Stimulated activated CD4-positive, alpha-beta T cell treated with anti-CD3 and anti-CD28 coated beads, Interleukin-2, amount 100 ng/mL, for 24 hours (primary cell): ENCODE measurements at regions not wholly inside any gene's neighbourhood (a gene's known extent, or its start where the extent isn't known, plus 50 kb on each side); places are given as distances from the start of the nearest gene placed in this dataset.

ENCODE experiments used
- DNase-seq, 2 donors: peaks; one replicate each; pipeline ENCODE4 v3.0.0-alpha.2; 2020

DNA sequence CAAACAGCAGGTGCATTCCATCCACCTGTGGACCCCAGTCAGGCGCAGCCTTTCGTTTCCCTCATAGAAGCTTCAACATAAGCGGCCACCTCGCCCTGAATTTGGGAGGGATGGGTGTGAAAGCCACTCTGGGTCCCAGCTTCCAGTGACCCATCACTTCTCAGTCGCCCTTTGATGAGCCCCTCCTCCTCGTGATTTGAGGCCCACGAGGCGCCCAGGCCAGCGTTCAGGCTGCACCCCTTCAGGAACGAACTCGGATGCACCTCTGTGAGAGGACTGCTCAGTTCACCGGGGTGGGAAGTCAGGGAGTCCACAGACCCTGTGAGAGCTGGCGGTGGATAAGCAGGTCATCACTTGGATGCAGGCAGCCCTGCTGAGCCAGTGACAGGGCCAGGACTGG is 1118.2 kb downstream of the BRD1 start:
- no peak for DNase-seq

DNA sequence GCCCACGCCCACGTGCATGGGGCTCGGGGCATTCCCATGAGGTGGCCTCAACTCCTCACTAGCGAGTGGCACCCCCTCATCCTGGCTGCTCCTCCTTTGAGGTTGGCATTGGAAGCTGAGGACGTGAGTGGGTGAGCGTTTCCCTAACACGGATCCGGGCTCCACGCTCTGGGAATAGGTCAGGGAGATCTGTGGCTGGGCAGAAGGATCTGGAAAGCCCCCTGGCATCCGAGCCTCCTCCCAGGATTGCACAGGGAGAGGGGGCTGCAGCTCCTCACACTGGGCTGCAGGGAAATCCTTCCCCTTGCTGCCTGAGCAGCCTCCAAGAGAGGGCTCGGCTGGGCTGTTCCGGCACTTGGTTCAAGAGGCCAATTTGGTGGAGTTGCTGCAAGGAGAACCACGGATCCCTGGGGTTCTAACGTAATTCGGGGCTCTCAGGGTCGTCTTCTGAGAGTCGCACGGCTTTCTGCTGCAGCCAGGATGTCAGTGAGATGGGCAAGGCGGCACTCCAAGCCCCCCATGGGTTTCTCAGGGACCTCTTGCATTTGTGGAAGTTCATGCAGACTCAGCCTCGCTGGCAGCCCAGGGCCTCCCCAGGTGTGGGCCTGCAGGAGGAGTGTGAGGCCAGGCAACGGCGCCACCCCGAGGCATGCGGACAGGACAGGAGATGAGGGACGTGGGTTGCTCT is 1119.0 kb downstream of the BRD1 start:
- DNase-seq: no peak

DNA sequence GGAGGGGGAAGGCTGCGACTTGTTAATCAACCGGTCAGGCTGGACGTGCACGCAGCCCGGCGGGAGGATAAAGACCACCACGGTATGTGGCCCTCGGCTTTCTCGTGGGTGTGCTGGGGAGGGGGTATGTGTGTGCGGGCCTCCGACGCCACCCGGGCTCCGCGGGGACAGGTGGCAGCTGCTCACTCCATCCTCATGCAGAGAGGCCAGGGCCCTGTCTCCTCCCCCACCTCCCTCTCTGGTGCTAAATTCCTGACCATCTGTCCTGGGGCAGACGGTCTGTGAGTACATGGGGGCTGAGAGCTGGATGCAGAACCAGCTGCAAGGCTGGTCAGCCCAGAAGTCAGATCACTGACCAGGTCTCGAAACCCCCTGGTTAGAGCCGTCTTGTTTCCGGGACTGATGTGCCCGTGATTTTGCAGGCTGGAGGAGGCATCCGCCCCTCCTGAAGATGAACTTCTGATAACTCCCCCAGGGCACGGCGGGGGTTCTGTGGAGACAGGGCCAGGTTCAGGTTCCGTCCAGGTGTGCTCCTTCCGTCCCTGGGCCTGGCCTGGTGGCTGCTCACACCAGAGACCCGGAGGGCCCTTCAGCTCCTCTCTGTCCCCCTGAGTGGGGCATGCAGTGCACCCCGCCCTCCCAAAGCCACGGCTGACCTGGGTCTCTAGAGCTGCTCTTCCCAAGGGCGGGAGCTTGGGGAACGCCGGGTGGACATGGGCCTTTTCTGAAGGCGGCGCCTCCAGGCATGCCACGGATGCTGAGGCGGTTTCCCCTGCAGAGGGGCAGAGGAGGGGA is 1119.7 kb downstream of the BRD1 start:
- no peak for DNase-seq

DNA sequence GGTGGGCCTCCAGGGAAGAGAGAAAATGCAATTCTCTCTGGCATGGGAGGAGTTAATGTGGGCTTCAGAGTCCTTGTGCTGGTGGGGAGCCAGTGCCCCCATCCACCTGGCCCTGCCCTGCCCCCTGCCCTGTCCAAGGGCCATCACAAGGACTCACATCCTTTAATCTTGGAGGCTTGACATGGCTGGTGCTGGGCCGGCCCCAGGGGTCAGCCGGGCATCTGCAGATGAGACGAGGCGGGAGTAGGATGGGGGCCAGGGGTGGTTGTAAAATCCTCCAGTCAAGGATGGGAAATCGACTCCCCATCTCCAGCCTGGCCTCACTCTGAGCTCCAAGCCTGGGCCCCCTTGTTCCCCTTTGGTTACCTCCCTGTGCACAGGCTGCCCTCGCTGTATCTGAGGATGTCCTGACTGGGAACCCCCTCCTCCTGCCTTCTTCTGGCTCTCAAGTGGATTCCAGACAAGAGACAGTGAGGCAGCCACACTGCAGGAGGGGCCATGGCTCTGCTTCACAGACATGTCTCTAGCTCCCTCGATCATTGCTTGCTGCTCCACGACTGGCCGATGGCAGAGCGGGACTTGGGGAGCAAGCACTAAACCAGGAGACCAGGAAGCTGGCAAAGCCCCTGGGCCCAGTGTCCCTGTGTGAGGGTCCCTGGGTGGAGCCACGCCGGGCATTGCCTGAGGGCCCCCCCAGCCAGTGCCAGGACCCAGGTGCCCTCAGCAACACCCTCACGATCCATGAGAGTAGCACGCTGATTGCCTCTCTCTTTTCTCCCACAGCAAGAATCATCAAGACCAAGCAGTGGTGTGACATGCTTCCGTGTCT is 1120.5 kb downstream of the BRD1 start:
- no peak for DNase-seq

DNA sequence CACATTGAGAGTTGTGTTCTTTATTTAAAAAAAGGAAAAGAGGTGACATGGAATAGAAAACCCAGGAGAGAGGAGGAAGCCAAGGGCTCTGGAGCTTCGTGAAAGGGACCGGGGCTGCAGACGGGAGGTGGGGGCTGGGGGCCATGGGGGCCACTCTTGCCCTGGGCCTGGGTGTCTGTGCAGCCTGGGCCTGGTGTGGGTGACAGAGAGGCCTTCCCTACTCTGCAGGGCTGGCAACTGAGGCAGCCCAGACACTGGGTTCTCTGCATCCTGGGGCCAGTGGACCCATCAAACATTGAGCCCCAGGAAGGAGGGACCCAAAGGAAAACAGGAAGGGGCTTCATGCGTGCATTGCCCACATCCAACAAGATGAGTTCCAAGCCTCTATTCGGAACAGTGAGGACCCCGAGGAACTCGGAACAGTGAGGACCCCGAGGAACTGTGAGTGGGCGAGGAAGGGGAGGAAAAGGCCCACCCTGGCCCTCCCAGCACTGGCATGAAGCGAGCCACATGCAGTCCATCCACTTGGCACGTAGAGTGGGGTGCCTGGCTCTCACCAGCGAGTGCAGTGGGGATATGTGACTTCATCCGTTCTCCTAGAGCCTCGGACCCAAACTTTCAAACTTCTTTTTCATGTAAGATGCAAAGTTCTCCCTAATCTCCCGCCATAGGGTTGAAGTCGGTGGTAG is 1121.6 kb downstream of the BRD1 start:
- no peak for DNase-seq

DNA sequence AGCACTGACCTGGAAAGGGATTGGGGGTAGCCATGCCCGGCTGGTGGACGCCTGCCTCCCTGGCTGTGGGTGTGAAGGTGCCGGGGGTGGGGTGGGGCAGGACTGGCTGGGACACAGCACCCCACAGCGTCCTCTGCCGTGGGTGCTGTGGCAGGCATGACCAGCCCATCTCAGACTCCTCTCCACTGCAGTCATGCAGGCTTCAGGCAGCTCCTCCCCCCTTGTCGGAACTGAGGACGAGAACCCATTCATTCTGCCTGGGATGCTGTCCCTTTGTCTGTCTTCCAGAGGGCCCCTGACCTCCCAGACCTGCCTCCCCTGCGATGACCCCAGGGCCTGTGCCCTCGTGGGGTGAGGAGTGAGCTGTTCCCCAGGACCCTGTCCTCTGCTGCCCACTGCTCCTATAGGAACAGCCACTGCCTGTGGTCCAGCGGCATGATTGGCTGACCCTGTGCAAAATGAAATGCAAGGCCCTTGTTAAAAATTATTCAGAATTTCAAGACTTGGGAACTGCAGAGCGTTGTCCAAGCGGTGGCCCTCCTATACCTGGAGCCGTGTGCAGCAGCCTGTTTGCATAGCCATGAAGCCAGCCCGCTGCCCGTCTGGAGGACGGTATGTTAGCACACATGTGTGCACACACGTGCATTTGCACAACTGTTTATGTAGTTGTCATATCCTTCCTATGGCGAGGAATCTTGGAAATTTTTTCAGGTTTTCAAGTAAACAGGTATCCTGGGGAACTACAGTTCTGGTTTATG is 1122.3 kb downstream of the BRD1 start:
- no peak for DNase-seq

DNA sequence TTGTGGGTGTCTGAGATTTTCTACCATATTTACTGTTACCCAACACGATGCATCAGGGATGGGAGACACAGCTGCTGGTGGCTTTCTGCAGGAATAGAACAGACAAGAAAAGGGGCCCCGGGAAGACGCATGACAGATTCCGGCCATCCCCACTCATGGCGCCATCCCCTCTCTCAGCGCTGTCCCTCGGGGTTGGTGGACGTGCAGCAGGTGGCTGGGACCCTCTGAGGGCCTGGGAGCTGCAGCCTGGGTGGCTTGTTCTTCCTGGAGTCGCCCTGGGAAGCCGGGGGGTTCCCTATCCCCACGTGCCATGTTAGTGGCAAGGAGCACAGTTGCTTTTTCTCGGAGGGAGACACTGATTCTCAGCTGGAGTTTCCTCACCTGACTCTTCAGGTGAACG is 1123.3 kb downstream of the BRD1 start:
- DNase-seq: no peak

DNA sequence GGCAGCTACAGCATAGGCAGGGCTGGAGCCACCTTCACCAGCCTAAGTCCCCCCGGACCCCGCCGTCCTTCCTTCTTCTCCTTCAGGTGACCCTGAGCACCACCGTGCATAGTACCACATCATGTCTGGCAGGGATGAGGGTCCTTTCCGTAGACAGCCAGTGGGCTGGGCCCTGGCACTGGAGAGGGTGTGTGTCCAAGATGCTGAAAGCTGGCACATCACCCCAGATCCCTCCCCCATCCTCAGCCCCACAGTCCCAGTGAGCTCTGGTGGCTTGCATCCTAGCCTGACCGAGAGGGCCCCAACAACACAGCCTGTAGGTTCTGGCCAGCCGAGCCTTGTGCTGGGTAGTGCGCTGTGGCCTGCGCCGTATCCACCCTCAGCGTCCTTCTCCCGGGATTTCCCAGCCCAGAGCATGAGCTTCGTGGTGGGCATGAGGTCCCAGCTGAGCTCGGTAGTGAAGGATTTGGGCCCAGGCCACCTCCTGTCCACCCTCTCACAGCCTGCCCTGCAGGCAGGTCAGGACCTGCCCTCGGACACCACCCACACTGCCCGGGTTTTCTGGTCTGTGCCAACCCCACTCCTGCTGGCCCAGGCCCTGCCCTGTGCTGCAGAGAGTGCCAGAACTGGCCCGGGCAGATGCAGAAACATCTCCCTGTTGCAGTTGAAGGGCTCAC is 1124.3 kb downstream of the BRD1 start:
- DNase-seq: no peak

DNA sequence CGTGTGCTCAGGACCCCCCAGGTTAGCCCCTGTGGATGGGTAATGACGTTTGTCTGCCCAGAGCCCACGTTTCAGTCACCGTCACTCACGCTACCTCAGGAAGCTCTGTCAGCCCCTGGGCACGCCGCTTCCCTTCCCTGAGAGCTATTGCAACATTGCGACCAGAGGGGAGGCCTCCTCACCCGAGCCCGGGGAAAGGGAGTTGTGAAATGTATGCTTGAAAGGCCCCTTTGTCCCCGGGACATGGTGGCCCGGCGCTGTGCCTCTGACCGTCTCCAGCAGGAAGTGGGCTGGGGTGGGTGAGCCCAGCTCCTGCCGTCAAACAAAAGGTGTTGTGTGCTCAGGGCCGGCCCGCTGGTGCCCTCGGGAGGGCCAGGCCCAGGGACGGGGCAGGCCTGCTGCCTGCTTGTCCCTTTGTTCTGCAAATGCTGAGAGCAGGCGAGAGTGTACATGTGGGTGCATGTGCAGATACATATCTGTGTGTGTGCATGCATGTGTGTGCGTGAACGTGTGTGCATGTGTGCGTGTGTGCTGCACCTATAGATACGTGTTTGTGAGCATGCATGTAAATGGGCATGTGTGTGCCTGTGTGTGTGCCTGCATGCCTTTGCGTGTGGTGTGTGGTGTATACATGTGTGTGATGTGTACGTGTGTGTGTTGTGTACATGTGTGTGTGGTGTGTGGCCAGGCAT is 1125.0 kb downstream of the BRD1 start:
- no peak for DNase-seq

DNA sequence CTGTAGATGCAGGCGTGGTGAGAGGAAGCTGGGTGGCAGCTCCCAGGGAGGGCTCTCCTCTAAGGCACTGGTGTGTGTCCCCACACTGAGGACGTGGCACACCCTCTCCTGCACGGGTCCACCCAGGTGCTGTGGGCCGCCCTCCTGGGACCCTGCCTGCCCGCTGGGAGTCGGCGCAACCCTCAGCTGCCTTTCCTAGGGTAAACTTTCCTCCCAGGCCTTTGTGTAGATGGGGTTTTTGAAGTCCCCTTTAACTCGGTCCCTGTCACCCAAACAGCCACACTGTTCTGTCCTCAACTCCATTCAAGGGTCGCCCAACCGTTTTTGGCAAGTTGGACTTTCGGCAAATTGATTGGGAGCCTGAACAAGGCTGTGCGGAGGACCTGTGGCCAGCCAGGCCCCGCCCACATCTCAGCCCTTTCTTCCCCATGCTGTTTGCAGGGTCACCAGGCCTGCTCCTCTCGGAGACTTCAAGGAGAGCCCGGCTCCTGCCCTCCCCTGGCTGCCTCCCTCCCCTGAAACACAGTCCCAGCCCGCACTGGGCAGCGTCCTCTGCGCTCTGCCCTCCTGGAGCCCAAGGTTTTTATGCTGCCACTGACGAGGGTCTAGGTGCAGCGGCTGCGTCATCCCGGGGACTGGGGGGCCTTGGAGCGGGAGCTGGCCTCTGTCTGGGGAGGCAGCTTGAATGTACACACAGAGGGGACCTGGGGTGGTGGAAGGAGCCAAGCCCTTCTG is 1126.2 kb downstream of the BRD1 start:
- no peak for DNase-seq

DNA sequence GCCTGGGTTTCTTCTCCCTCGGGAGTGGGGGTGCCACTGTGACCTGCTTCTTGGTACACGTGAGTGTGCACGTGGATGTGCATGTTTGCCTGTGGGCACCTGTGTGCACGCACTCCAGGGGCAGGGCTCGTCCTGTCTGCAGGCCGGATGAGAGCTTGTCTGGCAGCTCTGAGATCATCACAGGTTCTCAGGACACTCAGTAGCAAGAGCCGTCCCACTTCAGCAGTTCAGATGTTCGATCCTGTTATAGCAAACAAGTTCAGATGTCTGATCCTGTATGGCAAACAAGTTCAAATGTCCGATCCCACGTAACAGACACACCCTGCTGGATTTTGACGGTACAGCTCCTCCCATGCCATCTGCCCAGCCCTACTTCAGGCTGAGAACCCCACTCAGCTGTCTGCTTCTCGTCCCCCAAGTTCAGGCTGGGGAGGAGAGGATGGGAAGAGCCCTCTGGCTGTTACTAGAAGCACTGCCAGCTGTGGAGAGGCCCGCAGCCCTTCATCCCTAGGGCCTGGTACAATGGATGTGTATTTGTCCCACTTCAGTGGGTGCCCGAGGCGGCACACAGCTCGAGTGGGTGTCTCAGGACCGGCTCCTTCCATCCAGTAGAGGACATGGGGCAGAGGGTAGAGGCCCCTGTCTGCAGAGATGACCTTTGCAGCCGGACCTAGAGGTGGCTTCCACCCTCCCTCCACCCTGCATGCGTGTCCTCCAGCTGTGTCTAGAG is 1126.9 kb downstream of the BRD1 start:
- DNase-seq: no peak

DNA sequence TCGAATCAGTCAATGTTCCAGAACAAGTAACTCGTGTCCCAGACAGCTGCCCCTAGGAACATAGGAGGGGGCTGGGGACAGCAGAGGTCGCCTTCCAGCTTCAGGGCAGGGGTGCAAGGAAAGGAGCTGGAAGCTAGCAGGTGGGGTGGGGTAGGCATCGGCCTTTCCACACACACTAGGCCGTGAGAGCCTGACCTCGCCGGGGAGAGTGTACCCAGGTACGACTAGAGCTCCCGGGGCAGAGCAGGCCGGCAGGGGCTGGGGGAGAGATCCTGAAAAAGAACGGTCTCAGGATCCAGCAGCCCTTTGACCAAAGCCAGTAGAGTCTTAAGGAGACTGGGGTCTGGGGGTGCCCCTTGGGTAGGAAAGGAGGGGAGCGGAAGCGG is 1127.5 kb downstream of the BRD1 start:
- DNase-seq: no peak

DNA sequence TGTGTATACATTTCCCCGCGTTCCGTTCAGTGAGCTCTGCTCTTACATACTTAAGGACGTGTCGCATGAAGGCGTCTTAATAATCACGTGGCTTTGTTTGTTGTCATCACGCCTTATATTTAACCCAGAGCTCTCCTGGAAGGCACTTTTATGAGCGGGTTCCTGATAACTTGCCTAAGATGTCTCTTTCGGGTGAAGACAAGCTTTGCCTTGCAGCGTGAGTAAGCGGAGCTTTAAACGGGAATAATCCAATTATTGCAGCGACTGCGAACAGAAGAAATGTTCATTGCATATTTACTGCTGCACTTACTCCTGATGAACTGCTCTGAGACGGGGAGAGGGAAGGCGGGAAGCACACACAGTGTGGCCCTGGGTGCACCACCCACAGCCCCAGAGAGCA is 1128.2 kb downstream of the BRD1 start:
- no peak for DNase-seq

DNA sequence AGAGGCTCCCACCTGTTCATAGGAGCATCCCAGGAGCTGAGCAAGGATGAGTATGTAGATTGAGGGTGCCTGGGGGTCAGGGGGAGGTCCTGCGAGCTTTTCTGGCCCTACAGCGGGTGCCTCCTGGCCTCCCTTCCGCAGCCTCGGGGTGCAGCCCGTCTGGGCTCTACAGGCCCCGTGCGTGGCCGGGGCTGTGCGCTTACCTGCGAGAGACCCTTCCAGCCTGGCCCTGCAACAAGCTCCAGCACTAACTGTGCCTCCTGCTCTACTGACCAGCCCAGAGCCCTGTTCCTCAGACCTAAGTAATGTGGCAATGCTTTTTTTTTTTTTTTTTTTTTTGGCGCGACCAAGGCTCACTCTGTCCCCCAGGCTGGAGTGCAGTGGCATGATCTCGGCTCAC is 1129.1 kb downstream of the BRD1 start:
- no peak for DNase-seq

DNA sequence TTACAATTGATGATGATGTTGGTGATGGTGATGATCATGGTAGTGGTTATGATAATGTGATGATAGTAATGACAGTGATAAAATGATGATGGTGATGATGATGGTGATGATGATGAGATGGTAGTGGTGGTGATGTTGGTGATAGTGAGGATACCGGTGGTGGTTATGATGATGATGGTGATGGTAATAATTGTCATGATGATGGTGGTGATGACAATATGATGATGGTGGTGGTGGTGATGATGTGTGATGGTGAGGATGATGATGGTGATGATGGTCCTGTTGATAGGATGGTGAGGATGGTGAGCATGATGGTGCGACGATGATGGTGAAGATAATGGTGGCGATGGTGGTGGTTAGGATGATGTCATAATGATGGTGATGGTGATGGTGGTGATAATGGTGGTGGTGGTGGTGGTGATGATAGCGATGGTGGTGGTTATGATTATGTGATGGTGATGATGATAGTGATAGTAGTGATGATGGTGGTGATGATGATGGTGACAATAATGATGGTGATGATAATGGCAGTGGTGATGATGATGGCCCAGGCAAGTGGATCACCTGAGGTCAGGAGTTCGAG is 1129.9 kb downstream of the BRD1 start:
- DNase-seq: no peak

DNA sequence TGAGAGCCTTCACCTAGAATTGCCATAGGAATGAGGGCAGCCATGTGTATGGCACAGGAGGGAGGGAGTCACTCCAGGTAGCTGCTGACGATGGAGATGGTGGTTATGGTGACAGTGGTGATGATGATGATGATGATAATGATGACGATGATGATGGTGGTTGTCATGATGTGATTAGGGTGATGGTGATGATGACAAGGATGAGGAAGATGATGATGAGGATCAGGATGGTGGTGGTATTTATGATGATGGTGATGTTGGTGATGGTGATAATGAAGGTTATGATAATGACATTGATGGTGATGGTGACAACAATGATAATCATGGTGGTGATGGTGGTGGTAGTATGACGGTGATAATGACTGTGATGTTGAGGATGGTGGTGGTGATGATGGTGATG is 1130.5 kb downstream of the BRD1 start:
- no peak for DNase-seq

DNA sequence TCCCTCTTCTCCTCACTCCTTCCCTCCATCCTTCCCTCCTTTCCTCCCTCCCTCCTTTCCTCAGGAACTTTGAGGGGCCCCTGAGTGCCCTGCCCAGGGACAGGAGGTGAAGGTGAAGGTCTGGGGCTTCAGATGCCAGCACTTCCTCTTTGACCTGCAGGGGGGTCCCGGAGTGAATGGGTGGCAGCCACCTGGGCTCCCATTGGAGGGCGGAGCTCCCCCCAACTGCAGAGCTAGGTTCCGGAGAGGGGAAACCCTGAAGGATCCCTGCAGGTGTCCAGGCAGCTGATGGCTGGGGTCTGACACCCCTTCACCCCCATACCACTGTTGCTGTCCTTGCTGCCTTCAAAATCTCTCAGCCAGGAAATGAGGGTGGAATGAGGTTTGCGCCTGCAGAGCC is 1131.3 kb downstream of the BRD1 start:
- no peak for DNase-seq

DNA sequence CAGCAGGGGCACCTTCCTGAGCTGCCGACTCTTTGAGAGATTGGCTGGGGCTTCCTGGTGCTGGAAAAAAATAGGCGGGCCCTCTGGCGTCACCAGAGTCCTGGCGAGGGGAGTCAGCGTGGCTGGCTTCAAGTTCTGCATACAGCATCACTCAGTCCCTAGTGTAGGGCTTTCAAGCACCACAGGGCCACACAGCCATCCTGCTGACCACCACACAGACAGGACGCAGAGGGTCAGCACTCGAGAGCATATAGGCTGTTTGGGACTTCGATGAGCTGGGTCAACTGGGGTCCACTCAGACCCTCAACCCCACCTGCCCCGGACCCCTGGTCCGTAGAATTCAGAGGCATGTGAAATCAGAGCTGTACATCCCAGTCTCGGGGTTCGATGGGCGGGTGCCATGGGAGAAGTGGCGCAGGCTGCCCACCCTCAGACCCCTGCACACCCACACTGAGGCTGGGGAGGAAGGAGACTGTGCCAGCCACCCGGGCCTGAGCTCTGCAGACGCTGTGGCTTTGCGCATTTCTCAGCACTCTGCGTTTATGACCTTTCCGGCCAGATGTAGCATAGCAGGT is 1131.9 kb downstream of the BRD1 start:
- no peak for DNase-seq

DNA sequence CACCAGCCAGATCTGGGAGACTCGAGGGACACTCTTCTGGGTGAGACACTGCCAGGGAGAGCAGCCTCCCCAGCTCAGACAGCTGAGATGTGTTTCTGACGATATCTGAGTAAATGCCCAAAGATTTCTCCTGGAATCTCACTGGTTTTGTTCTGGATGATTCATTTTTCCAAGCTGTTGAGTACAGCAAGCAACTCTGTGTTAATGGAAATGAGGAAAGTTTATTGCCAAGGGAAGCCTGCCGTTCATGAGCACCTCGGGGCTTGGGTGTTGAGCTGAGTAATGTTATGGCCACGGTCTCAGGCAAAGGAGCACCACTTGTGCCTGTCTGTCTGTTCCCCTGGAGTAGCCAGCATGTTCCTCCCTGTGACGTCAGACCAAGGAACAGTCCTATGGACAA is 1132.4 kb downstream of the BRD1 start:
- no peak for DNase-seq
